ENCODE measurements at regions not wholly inside any gene's neighbourhood (a gene's known extent, or its start where the extent isn't known, plus 50 kb on each side); places are given as distances from the start of the nearest gene placed in this dataset.

GRCh38 chr7:108697254-108697653 lies 127.6 kb downstream of the DNAJB9 start:
- Histone ChIP-seq H3K4me3 (no peak overlapping the region), H3K27ac (no peak overlapping the region), H3K27me3 (no peaks in the 10 kb centered on the region), H3K36me3 (no peaks in the 10 kb centered on the region), H3K9me3 (no peaks in the 10 kb centered on the region), H3K4me1 (no peaks in the 10 kb centered on the region)
- no peak for DNase-seq
- no peak for ATAC-seq
- intact Hi-C loops (cut with DNase I; ENCODE audit: low total_unique reads) (no loop called here), in situ Hi-C loops (cut with MboI; ENCODE audit: low sequenced_read_pairs in 4 of 4) (no loop called here)
- no peak for TF ChIP-seq POLR2A (IDR thresholded peaks at IDR 0.05)
- TF ChIP-seq CTCF (IDR thresholded peaks at IDR 0.05 in 4 of 5, conservative IDR thresholded peaks at IDR 0.05 in 1 of 5), result no peak

DNA sequence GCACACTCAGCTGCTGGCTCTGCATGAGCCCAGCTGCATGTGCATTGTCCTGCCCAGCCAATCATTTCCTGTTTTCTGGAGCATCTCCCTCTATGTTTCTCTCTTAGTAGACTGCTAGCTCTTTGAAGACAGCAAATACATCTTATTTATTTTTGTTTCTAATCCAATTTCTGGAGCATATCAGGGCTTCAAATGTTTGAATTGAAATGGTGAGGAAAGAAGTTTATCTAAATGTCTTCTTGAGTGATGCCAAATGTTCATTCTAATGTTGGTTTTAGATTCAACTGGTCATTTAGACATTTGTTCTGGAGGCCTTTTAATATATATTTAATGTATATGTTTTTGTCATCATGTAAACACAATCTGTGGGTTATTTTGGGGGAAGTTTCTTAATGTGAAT lies 141.9 kb downstream of the DNAJB9 start:
- no peak for ATAC-seq
- no peak for TF ChIP-seq CTCF (IDR thresholded peaks at IDR 0.05 in 4 of 5, conservative IDR thresholded peaks at IDR 0.05 in 1 of 5)
- DNase-seq, result no peak
- intact Hi-C loops (cut with DNase I; ENCODE audit: low total_unique reads), result no loop called here
- no peaks in the 10 kb centered on the region for H3K4me1 ChIP-seq
- no peaks in the 10 kb centered on the region for H3K36me3 ChIP-seq
- no peak overlapping the region for H3K27ac ChIP-seq
- in situ Hi-C loops (cut with MboI; ENCODE audit: low sequenced_read_pairs in 4 of 4), result no loop called here
- H3K27me3 ChIP-seq, result no peaks in the 10 kb centered on the region
- H3K4me3 ChIP-seq, result no peak overlapping the region
- H3K9me3 ChIP-seq, result no peaks in the 10 kb centered on the region

GRCh38 chr7:108716783-108717182 lies 147.1 kb downstream of the DNAJB9 start:
- Histone ChIP-seq H3K4me1 (no peaks in the 10 kb centered on the region), H3K4me3 (no peak overlapping the region), H3K27ac (no peak overlapping the region), H3K27me3 (no peaks in the 10 kb centered on the region), H3K36me3 (no peaks in the 10 kb centered on the region), H3K9me3 (no peaks in the 10 kb centered on the region)
- intact Hi-C loops (cut with DNase I; ENCODE audit: low total_unique reads) (no loop called here), in situ Hi-C loops (cut with MboI; ENCODE audit: low sequenced_read_pairs in 4 of 4) (no loop called here)
- DNase-seq (no peak), ATAC-seq (no peak)
- TF ChIP-seq POLR2A (IDR thresholded peaks at IDR 0.05) (no peak), CTCF (IDR thresholded peaks at IDR 0.05 in 4 of 5, conservative IDR thresholded peaks at IDR 0.05 in 1 of 5) (no peak)

DNA sequence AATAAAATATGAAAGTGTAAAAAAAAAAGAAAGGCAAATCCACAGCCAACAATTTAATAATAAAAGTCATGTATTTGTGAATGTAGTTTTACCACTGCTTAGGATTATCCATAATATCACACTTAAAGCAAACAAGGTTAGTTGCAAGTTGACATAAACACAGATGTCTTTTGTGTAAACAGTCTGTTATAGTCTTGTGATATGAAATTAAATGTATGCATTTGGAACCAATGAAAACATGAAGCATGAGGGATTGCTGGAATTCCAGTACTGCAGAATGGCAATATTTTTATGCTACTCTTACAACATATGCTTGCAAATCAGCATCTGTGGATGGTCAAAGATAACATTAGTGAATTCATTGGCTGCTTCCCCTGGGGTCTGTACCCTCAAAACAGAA lies 148.1 kb downstream of the DNAJB9 start:
- in situ Hi-C loops (cut with MboI; ENCODE audit: low sequenced_read_pairs in 4 of 4), result no loop called here
- DNase-seq (no peak), ATAC-seq (no peak)
- no peaks in the 10 kb centered on the region for H3K36me3 ChIP-seq
- no peaks in the 10 kb centered on the region for H3K9me3 ChIP-seq
- H3K4me1 ChIP-seq, result no peaks in the 10 kb centered on the region
- intact Hi-C loops (cut with DNase I; ENCODE audit: low total_unique reads), result no loop called here
- no peak overlapping the region for H3K4me3 ChIP-seq
- no peak overlapping the region for H3K27ac ChIP-seq
- H3K27me3 ChIP-seq, result no peaks in the 10 kb centered on the region
- no peak for TF ChIP-seq CTCF (IDR thresholded peaks at IDR 0.05 in 4 of 5, conservative IDR thresholded peaks at IDR 0.05 in 1 of 5)
- no peak for TF ChIP-seq POLR2A (IDR thresholded peaks at IDR 0.05)

DNA sequence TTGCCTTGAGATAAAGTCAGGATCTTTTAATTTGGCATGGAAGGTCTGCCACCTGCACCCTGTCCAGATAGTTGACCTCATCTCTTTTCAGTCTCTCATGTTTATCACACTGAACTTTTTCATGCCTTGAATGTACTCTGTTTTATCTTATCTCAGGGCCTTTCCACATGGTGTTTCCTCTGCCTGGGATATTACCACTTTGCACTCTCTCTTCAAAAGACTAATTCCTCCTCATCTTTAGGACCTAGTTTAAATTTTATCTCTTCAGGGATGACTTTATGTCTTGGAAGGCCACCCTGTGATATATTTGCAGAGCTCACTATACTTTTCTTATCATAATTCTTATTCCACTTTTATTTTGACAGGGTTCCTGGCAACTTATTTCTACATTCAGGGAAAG lies 150.0 kb downstream of the DNAJB9 start:
- no peaks in the 10 kb centered on the region for H3K27me3 ChIP-seq
- no peak overlapping the region for H3K27ac ChIP-seq
- ATAC-seq, result no peak
- no peaks in the 10 kb centered on the region for H3K4me1 ChIP-seq
- H3K9me3 ChIP-seq, result no peaks in the 10 kb centered on the region
- H3K36me3 ChIP-seq, result no peaks in the 10 kb centered on the region
- intact Hi-C loops (cut with DNase I; ENCODE audit: low total_unique reads) (no loop called here), in situ Hi-C loops (cut with MboI; ENCODE audit: low sequenced_read_pairs in 4 of 4) (no loop called here)
- no peak overlapping the region for H3K4me3 ChIP-seq
- no peak for DNase-seq
- TF ChIP-seq POLR2A (IDR thresholded peaks at IDR 0.05), result no peak
- TF ChIP-seq CTCF (IDR thresholded peaks at IDR 0.05 in 4 of 5, conservative IDR thresholded peaks at IDR 0.05 in 1 of 5), result no peak
